HG03520 (cell line): ENCODE measurements at regions not wholly inside any gene's neighbourhood (a gene's known extent, or its start where the extent isn't known, plus 50 kb on each side); places are given as distances from the start of the nearest gene placed in this dataset.
"Not testable (repeated sequence)": the region's sequence is repeated elsewhere in the genome, so short reads cannot be mapped to it uniquely, and the experiment has no call there.

Source experiments
- ATAC-seq: cut with Tn5 transposase; IDR thresholded peaks from one replicate; pipeline ENCODE4 v1.9.1; 2021; ENCODE audit warnings: mild to moderate bottlenecking, moderate library complexity; ENCODE audit not compliant: unreplicated experiment

DNA sequence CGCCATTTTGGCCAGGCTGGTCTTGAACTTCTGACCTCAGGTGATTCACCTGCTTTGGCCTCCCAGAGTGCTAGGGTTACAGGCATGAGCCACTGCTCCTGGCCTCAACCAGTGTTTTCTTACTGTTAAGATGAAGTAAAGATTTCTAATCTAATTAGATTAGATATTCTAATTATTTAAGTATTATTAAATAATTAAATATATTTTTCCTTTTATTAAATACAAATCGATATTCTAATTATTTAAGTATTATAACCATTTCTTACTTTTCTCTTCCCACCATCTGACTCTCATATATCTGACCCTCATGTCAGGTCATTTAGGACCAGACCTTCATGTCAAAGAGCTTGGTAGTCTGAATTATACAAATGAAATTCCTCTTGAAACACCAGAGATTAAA lies 1291.9 kb upstream of the EPHA6 start:
- no peak for ATAC-seq

DNA sequence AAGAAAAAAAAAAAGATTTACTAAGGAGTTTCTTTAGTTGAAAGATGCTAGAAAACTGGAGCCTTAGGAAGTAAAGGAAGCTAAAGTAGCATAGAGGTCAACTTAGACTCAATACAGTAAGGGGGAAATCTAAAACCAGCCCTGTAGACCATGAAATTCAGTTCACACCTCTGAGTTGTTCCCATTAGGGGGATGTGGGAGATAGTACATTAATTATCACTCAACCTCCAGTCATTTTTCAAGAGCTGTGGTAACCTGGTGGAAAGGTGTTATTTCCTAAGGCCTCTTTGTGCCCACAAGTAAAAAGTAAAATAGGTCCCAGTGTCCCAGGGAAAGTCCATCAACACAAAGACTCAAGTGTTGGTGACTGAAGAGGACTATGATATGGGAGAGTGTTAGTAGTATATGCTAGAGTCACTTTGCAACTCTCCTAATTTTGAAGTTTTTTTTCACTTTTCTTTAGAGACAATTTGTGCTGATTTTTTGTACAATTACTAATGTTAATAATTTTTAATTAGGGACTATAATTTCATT lies 1274.4 kb upstream of the EPHA6 start:
- ATAC-seq, result no peak

DNA sequence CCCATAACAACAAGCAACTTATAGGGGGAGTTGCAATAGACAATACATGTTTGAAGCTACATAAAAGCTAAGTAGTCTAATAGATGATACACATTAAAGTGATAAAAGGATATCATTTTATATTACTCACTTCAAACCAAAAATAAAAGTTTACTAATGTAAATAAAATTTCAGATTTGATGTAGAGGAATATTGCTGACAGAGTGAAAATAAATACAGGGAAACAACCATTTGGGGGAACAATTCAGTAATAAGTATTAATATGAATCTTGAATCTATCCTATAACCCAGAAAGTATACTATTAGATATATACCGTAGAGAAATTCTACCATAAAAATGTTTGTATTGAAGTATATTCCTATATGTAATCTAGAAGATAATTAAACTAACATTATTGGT lies 1248.9 kb upstream of the EPHA6 start:
- no peak for ATAC-seq

DNA sequence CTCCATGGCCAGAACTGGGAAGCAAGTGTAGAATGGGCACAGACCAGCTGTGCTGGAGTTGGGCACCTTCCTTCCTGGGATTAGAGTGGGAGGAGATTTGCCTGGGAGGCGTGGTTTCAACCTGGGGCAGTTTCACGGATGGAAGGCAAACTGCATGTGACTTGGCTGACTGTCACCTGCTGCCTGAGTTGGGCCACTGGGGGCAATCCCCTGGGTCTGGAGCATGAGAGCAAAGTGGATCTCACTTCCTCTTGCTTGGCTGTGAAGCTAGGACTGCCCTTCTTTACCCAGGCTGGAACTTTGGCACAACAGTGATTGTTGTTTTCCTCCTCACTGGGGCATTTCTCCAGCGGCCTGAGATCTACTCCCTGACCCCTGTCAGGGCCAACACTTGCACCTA lies 1247.0 kb upstream of the EPHA6 start:
- no peak for ATAC-seq

DNA sequence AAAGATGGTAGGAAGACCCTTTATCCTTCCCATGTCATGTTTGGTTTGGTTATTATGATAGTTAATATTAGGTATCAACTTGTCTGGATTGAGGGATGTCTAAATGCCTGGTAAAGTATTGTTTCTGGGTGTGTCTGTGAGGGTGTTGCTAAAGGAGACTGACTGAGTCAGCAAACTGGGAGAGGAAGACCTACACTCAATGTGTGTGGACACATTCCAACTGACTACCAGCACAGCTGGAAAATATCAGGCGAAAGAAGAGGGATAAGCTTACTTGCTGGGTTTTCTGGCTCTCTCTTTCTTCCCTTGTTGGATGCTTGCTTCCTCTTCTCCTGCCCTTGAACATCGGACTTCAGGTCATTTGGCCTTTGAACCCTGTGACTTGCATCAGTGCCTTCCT lies 1227.6 kb upstream of the EPHA6 start:
- no peak for ATAC-seq

DNA sequence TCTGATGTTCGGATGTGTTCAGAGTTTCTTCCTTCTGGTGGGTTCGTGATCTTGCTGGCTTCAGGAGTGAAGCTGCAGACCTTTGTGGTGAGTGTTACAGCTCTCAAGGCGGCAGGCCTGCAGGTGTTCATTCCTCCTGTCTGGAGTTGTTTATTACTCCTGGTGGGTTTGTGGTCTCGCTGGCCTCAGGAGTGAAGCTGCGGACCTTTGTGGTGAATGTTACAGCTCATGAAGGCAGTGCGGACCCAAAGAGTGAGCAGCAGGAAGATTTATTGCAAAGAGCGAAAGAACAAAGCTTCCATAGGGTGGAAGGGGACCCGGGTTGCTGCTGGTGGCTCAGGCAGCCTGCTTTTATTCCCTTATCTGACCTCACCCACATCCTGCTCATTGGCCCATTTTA lies 1226.8 kb upstream of the EPHA6 start:
- ATAC-seq, result not testable (repeated sequence)

DNA sequence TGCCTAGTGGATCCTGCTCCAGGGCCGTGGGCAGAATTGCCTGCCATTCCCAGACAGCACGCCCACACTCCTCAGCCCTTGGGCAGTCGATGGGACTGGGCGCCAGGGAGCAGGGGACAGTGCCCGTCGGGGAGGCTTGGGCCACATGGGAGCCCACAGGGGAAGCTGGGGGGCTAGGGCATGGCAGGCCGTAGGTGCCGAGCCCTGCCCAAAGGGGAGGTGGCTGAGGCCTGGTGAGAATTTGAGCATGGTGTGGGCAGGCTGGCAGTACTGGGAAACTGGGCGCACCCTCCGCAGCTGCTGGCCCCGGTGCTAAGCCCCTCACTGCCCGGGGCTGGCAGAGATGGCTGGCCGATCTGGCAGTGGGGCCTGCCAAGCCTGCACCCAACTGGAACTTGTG lies 1225.9 kb upstream of the EPHA6 start:
- no peak for ATAC-seq

DNA sequence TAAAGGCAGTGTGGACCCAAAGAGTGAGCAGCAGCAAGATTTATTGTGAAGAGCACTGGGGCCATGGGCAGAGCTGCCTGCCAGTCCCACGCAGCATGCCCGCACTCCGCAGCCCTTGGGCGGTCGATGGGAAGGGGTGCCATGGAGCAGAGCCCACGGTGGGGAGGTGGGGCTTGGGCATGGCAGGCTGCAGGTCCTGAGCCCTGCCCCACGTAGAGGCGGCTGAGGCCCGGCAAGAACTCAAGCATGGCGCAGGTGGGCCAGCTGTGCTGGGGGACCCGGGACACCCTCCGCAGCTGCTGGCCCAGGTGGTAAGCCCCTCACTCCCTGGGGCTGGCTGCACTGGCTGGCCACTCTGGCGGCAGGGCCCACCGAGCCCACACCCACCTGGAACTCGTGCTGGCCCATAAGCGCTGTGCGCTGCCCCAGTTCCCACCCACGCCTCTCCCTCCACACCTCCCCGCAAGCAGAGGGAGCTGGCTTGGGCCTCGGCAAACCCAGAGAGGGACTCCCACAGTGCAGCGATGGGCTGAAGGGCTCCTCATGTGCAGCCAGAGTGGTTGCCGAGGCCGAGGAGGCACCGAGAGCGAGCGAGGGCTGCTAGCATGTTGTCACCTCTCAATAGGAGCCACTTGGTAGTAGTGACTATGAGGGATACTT lies 1218.8 kb upstream of the EPHA6 start:
- ATAC-seq, result no peak

DNA sequence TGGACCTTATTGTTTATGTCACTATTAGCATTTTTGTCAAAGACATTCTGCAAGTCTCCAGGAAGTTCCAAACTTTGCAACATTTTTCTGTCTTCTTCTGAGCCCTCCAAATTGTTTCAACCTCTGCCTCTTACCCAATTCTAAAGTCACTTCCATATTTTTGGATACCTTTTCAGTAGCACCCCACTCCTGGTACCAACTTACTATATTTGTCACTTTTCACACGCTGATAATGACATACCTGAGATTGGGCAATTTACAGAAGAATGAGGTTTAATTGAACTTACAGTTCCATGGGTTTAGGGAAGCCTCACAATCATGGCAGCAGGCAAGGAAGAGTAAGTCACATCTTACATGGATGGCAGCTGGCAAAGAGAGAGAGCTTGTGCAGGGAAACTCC lies 1206.5 kb upstream of the EPHA6 start:
- no peak for ATAC-seq

DNA sequence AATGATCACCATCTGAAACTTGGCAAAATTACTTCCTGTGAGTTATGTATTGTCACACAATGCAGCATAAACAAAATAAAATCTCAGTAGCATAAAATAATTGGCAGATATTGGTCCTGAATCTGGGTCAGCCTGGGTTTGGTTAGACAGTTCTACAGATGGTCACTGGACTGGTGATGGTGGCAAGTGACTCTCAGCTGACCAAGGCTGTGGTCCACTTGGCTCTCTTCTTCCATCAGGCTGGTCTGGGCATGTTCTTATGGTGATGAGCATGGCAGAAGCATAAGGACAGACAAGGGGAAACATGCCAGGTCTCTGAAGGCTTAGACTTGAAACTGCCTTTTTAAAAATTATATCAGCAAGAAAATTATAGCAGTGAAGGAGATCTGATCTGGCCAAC lies 1205.0 kb upstream of the EPHA6 start:
- no peak for ATAC-seq

DNA sequence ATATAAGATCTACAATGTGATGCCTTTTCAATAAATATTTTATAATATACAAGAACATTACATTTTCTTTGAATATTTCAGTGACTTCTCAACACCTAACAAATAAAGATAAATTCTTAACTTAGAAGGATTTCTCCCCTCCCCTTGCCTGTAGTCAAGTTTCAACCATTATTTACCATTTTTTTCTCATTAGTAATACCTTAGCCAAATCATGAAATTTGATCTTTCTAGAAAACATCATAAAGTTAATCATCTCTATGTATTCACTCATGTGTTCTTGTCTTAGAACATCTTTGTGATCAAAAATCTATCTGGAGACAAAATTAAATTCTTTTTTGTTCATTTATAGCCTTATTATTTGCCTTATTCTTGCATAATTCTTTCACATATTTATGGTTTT lies 1201.8 kb upstream of the EPHA6 start:
- no peak for ATAC-seq

DNA sequence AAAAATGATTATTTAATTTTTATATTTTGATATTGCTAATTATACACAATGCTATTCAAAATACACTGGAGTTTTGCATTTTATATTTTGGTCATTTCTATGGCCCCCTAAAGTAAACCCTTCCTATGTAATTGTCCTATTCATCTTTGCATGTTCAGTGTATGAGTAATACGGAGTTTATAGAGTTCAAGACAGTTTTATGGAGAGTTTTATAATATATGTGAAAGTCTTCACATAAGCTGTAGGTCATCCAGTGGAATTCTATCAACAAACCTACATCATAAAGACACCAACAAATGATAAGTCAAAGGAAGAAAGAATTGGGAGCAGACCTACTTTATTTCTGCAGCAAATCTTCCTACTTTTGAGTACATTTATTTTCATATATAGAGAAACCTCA lies 1200.4 kb upstream of the EPHA6 start:
- no peak for ATAC-seq

DNA sequence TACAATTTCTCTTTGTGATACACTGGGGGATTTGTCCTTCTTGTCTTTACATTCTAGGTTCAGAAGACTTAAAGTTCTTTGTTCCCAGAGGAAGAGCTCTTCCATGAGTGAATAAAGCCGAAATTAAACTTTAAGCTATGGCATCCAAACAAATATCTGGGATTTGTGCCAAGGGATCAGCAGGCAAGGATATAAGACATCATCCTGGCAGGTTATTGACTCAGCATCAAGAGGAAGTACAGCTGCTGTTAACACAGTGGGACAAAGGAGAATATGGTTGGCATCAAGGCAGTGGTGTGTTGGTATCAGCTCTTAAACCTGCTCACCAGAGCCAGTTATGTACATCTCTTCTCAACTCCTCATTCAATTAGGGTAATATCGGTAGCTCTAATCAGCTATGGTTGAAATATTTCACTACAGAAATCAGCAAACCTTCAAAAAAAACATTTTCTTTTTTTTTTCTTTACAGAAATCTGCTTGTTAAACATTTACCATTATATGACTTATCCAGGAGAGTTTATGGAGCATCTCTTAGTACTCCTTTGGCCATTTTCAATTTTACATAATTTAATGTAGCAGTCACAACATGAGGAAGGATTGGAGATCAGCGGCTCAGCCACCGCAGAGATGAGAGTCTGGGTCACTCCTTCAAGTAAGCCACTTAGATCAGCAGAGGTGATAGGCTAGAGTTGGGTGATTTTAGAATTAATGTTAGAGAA lies 1198.6 kb upstream of the EPHA6 start:
- no peak for ATAC-seq

DNA sequence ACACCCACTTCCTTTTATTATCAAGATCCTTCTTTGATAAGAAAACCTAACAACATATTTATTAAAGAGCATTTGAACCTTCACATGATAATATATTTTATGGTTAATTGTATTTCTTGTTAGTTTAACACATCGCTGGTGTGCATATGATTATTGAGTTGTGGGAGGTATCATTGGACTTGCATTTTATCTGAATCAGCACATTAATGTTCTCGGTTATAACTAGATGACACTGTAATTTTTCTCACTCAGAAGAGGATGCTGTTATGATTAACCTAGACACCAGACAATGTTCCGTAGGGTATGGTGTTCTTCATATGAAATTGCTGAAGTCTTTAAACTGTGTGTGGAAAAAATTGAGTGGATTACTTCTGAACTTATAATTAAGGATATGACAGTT lies 1188.3 kb upstream of the EPHA6 start:
- no peak for ATAC-seq

DNA sequence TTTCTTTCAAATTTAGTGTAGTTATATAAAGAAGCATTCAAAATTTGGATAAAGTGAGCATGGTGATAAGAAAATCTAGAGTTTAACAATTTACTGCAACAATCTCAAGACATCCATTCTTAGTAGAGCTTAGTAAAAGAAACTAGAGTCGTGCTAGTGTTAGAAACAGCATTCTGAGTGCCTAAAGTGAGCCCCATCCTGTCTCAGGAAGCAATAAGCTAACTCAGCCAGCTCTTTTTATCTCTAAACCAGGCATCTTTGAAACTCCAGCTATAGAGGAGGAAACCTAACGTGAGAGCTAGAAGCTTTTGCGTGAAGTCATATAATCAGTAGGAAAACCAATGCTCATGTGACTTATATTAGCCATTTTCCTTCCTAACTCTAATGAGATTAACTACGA lies 1187.1 kb upstream of the EPHA6 start:
- no peak for ATAC-seq

DNA sequence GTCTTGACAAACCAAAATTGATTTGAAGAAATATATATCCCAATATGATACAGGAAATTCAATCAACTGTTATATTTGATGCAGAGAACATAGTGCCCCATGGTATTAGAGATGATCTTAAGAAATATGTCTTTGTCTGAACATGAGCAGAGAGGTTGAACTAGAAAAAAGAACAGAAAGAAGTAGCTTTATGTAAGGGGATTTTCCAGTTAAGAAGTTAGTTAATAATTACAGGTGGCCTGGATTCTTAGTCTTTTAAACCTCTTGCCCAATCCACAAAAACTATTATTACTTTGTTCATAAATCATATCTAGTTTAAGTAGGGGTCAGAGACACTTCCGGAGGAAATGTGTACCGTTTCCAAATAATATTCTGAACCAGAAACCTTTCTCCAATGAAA lies 1186.7 kb upstream of the EPHA6 start:
- ATAC-seq, result no peak

DNA sequence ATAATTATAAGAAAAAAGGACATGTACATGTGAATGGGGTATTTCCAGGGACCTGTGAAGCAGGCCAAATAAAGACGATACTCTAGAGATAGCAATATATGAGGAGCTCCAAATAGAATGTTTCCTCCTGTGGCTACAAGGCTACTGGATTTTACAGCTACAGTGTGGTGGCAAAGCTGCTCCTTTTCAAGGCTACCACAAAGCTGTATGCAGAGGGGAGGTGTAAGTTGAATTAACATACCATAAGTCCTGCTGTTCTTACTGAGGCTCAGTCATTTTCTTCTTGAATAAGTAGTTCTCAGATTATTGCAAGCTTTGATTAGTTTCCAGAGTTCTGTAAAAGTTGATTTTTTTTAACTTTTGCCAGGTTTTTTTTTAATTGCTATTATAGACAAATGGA lies 1184.6 kb upstream of the EPHA6 start:
- ATAC-seq, result no peak

DNA sequence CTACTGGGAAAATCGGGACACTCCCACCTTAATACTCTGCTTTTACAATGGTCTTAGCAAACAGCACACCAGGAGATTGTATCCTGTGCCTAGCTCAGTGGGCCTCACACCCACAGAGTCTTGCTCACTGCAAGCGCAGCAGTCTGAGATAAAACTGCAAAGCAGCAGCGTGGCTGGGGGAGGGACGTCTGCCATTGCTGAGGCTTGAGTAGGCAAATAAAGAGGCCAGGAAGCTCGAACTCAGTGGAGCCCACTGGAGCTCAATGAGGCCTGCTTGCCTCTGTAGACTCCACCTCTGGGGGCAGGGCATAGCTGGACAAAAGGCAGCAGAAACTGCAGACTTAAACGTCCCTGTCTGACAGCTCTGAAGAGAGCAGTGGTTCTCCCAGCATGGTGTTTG lies 1169.1 kb upstream of the EPHA6 start:
- ATAC-seq, result no peak

DNA sequence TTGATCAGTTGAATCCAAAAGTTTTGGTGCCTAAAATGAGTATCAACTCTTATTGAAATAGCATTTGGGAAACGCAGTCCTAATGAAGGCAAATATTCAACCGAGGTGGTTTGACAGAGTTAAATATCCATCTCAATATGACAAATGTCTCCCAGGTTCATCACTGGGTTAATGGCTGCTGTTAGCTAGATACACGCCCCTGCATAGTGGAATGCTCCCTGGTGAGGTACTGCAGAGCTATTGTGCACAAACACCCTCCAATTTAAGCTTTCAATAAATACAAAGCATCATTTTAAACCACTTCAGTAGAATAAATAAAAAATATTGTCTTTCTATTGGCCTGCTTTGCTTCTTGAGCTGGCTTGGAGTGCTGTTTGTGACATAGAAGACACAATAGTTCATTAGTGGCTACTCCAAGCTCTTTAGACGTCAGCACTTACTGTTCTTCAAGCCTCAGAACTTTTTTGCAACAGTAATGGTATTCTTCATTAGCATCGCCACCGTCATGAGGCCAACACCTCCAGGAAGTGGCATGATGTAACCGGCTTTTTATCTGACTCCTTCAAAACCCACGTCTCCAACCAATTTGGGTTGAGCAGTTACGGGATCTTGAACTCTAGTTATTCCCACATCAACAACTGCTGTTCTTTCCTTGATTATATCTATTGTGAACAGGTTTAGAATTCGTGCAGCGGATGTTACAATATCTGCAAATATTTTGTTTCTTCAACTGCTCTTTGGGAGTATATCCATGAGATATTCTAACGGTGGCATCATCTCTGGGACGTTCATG lies 1159.6 kb upstream of the EPHA6 start:
- ATAC-seq, result no peak

DNA sequence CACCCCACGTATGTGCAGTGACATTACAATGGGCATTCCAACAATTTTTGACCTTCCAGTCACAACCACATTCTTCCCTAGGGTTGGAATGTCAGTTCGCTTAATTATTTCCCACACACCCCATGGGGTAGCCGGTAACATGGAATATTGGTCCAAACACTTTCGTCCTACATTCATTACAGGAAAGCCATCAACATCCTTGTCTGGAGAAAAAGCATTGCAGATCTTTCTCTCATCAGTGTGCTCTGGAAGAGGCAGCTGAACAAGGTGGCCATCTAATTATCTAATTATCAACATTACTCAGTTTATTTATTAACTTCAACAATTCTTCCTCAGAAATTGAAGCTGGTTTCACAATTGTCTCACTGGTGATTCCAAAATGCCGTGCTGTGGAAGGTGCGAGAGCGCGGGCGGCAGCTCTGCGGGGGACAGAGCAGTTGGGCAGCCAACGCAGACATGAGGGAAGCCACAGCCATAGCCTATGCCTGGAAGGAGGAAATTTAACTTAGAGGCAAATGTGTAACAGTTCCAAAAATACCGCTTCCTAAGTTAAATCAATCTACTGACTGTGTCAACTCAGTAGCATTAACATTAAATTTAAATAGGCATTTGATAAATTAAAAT lies 1158.9 kb upstream of the EPHA6 start:
- ATAC-seq, result no peak

DNA sequence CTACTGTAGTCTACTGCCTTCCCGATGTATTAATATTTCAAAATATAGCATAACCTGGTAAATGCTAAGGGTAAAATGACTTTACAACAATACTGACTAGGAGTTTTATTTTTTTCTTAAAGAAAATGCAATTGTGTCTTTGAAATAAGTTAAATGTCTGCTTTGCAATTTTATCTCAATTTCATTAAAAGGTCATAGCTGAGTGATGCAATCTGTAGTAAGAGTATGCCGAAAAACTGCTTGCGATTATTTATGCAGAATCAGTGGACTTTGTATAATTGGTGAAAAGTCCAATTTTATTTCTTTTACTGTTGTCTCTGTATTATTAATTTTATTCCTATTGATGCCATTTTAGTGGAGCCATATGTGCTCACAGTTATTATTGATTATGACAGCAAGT lies 1143.6 kb upstream of the EPHA6 start:
- ATAC-seq, result no peak
